ENCODE measurements at regions not wholly inside any gene's neighbourhood (a gene's known extent, or its start where the extent isn't known, plus 50 kb on each side); places are given as distances from the start of the nearest gene placed in this dataset.

GRCh38 chr4:43837171-43837570 is 611.4 kb downstream of the KCTD8 start:
- no peak for DNase-seq

GRCh38 chr4:43837604-43838003 is 611.0 kb downstream of the KCTD8 start:
- no peak for DNase-seq

- no peak for DNase-seq
Measured at GRCh38 chr4:43842594-43842993, 606.0 kb downstream of the KCTD8 start.

- DNase-seq: no peak
Measured at GRCh38 chr4:43843501-43843900, 605.1 kb downstream of the KCTD8 start.

GRCh38 chr4:43846111-43846587 is 602.5 kb downstream of the KCTD8 start:
- DNase-seq: no peak

- no peak for DNase-seq
Measured at GRCh38 chr4:43853565-43854264, 594.9 kb downstream of the KCTD8 start.

- no peak for DNase-seq
Measured at GRCh38 chr4:43855283-43855682, 593.3 kb downstream of the KCTD8 start.

GRCh38 chr4:43864616-43865146 is 583.9 kb downstream of the KCTD8 start:
- no peak for DNase-seq

- DNase-seq: no peak
Measured at GRCh38 chr4:43867908-43868307, 580.7 kb downstream of the KCTD8 start.

- no peak for DNase-seq
Measured at GRCh38 chr4:43875655-43876054, 573.0 kb downstream of the KCTD8 start.

- no peak for DNase-seq
Measured at GRCh38 chr4:43882470-43882869, 566.1 kb downstream of the KCTD8 start.

- DNase-seq: no peak
Measured at GRCh38 chr4:43886196-43886595, 562.4 kb downstream of the KCTD8 start.

- DNase-seq: no peak
Measured at GRCh38 chr4:43898836-43899235, 549.8 kb downstream of the KCTD8 start.

- DNase-seq: no peak
Measured at GRCh38 chr4:43903456-43903855, 545.2 kb downstream of the KCTD8 start.

GRCh38 chr4:43918377-43918776 is 530.2 kb downstream of the KCTD8 start:
- DNase-seq: no peak

GRCh38 chr4:43932448-43932847 is 516.2 kb downstream of the KCTD8 start:
- DNase-seq: no peak

- no peak for DNase-seq
Measured at GRCh38 chr4:43943998-43944397, 504.6 kb downstream of the KCTD8 start.

GRCh38 chr4:43959976-43960375 is 488.6 kb downstream of the KCTD8 start:
- no peak for DNase-seq

- no peak for DNase-seq
Measured at GRCh38 chr4:43968011-43968410, 480.6 kb downstream of the KCTD8 start.

- DNase-seq: no peak
Measured at GRCh38 chr4:43983610-43984009, 465.0 kb downstream of the KCTD8 start.

- no peak for DNase-seq
Measured at GRCh38 chr4:43987331-43987944, 461.2 kb downstream of the KCTD8 start.

GRCh38 chr4:43990551-43990950 is 458.1 kb downstream of the KCTD8 start:
- no peak for DNase-seq

- no peak for DNase-seq
Measured at GRCh38 chr4:43990963-43991362, 457.6 kb downstream of the KCTD8 start.

- DNase-seq: no peak
Measured at GRCh38 chr4:43992552-43992951, 456.1 kb downstream of the KCTD8 start.
